ENCODE measurements at regions not wholly inside any gene's neighbourhood (a gene's known extent, or its start where the extent isn't known, plus 50 kb on each side); places are given as distances from the start of the nearest gene placed in this dataset.

DNA sequence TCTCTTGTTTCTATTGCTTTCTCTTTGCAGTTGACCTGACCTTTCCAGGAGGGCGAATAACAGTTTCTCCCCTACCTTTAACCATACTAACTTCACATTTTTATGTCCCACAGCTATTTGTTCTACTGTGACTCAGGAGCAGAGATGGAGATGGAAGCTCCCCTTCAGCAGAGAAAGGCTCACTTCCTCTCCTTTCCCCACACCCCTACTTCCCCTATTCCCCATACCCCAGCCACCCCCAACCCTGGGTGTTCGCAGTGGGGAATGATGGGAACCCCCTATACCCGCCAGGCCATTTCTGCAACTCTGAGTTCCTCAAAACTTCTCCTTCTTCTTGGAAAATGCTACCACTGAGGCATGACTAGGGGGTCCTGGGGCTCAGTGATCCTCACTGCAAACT is 285.4 kb upstream of the MGAT5 start:
- DNase-seq (ENCODE audit: low read depth) = no peak
- no peak overlapping the region for H3K4me3 ChIP-seq (ENCODE audit: low read length)
- TF ChIP-seq, protein P1, sequence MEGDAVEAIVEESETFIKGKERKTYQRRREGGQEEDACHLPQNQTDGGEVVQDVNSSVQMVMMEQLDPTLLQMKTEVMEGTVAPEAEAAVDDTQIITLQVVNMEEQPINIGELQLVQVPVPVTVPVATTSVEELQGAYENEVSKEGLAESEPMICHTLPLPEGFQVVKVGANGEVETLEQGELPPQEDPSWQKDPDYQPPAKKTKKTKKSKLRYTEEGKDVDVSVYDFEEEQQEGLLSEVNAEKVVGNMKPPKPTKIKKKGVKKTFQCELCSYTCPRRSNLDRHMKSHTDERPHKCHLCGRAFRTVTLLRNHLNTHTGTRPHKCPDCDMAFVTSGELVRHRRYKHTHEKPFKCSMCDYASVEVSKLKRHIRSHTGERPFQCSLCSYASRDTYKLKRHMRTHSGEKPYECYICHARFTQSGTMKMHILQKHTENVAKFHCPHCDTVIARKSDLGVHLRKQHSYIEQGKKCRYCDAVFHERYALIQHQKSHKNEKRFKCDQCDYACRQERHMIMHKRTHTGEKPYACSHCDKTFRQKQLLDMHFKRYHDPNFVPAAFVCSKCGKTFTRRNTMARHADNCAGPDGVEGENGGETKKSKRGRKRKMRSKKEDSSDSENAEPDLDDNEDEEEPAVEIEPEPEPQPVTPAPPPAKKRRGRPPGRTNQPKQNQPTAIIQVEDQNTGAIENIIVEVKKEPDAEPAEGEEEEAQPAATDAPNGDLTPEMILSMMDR (IDR thresholded peaks at IDR 0.05; ENCODE audit: insufficient read depth, low read depth, low read length, missing control alignments) = no peak

DNA sequence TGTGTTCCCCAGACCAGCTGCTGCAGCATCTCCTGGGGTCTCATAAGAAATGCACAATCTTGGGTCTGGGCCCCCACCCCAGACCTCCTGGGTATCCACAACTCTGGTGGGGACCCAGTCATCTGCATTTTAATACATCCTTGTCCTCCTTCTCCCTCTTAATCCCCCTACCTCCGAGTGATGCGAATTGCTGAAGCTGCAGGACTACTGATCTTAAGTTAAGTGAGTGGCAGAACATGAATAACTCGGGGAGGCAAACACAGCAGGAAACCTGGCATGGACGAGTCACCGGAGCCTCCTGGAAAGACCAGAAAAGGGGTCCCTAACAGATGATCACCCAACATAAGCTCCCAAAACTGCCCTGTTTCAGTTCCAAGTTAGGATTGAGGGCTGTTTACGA is 283.2 kb upstream of the MGAT5 start:
- H3K4me3 ChIP-seq (ENCODE audit: low read length) = no peak overlapping the region
- TF ChIP-seq, protein P1 (IDR thresholded peaks at IDR 0.05; ENCODE audit: insufficient read depth, low read depth, low read length, missing control alignments) = no peak
- DNase-seq (ENCODE audit: low read depth) = no peak

DNA sequence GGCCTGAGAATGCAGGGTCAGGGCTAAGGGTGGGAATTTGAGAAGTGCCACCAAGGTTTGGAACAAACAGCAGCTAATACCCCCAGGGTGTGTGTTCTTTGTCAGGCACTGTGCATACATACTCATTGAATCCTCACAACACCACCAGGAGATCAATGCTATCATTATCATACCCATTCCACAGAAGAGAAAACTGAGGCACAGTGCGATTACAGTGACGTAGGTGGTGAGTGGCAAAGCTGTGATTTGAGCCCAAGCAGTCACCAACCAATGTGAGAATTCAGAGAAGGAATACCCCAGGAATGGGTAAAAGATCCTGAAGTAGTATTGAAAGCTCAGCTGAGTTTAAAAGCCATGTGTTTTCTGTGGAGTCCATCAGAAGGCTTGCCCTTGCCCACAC is 281.6 kb upstream of the MGAT5 start:
- no peak overlapping the region for H3K4me3 ChIP-seq (ENCODE audit: low read length)
- DNase-seq (ENCODE audit: low read depth) = no peak
- TF ChIP-seq, protein P1 (IDR thresholded peaks at IDR 0.05; ENCODE audit: insufficient read depth, low read depth, low read length, missing control alignments) = no peak

DNA sequence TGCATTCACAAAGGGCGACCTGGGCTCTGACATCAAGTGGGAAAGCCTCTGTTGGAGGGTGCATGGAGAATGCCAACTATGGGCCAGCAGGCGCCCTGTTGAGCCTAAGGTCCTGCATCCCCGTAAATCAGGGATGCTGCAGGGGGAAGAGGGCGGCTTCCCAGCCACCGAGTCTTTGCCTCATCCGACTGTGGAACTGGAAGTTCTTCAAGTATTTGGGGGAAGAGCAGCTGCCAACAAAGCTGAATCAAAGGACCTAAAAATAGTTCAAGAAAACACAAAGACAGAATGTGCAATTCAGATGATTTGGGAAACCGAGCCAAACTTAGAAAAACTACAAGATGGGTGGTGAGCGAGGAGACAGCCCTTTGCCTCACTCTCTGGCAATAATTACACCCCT is 281.1 kb upstream of the MGAT5 start:
- DNase-seq (ENCODE audit: low read depth) = no peak
- TF ChIP-seq, protein P1 (IDR thresholded peaks at IDR 0.05; ENCODE audit: insufficient read depth, low read depth, low read length, missing control alignments) = no peak
- H3K4me3 ChIP-seq (ENCODE audit: low read length) = no peak overlapping the region

DNA sequence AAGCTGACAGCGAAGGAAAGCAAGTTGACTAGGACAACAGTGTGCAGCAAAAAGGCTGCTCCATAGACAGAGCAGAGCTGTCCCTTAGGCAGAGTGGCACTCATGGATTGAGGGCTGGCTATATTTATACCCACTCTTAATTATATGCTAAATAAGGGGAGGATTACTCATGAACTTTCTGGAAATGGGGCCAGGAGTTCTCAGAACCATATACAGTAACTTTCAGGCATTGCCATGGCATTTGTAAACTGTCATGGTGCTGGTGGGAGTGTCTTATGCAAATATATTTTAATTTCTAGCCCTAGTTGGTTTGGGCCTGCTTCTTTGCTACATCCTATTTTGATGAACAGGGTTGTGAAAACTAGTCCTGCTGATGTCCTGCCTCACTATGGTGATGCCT is 279.5 kb upstream of the MGAT5 start:
- TF ChIP-seq, protein P1 (IDR thresholded peaks at IDR 0.05; ENCODE audit: insufficient read depth, low read depth, low read length, missing control alignments) = no peak
- no peak overlapping the region for H3K4me3 ChIP-seq (ENCODE audit: low read length)
- DNase-seq (ENCODE audit: low read depth) = no peak

DNA sequence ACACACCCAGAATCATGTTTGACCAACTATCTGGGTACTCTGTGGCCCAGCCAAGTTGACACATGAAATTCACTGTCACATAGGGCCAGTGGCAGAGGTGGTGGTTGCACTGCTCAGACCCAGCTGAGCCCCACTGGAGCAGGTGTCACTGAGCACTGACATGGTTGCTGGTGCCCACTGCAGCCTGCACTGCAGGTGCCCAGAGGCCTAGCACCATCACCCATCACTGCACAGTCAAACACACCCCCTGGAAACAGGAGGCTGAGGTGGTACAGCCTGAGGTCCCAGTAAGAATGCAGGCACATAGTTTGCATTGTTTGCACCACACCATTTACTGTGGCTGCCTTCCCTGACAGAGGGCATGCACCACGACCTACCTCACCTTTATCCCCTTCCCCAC is 278.7 kb upstream of the MGAT5 start:
- H3K4me3 ChIP-seq (ENCODE audit: low read length) = no peak overlapping the region
- DNase-seq (ENCODE audit: low read depth) = no peak
- TF ChIP-seq, protein P1 (IDR thresholded peaks at IDR 0.05; ENCODE audit: insufficient read depth, low read depth, low read length, missing control alignments) = no peak

DNA sequence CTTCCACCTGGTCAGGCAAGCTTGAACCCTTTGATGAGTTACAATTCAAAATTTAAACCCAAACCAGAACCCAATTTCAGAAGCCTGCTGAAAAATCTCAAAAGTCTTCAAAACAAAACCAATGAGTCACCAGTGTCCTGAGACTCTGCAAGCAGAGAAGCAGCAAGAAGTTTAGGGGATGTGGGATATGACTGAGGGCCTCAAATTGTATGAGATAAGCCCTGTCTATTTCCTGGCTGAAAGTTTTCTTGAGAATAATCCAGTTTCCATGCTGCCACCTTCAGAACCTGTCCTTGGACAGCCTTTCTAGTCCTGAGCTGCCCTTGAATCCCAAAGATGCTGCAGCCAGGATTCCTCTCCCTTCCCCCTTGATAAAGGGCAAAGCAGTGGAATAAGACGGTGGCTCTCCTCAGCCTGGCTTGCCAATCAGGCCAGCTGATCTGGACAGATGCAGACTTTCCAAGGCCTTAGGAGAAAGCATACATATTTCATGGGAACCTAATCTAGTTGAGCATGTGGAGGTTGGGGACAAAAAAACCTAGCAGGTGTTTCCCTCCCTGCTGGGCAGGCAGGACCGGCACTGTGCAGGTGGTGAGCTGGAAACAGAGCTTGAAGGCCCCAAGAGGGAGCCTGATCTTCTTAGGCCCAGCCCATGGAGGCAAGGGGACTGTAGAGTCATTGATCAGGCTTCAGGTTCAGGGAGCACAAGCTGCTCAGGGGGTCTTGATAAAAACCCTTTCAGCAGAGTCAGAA is 278.0 kb upstream of the MGAT5 start:
- no peak for DNase-seq (ENCODE audit: low read depth)
- TF ChIP-seq, protein P1 (IDR thresholded peaks at IDR 0.05; ENCODE audit: insufficient read depth, low read depth, low read length, missing control alignments) = no peak
- no peak overlapping the region for H3K4me3 ChIP-seq (ENCODE audit: low read length)

Data from epithelial cell of esophagus (primary cell).